ENCODE measurements at regions not wholly inside any gene's neighbourhood (a gene's known extent, or its start where the extent isn't known, plus 50 kb on each side); places are given as distances from the start of the nearest gene placed in this dataset.

DNA sequence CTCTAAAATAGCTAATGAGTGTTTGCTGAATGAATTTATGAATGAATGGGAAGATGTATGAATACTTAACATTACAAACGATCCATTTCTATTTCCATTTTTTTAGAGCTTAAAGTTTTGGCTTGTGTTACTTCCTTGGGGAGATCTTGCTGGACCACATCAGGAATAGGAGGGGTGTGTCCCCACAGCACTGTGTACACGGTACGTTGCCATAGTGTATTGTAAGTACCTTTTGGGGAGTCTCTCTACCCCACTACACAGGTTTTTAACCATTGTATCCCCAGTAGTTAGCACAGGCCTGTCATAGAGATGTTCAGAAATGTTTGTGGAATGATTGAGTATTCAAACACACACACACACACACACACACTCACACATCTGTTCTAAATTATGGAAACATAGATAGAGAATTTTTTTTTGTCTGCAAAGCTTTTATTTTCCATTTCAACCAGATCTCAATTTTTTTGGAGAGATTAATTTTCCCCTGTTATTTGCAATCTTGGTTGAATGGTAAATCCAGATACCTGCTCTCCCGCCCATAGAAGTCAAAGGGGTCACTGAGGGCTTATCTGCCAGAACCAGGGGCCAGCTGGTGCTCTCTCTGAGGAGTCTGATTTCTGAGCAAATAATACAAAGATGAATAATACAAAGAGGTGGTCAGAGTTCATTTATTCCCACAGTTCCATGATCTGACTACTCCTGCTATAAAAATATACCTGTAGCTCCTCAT is 471.0 kb downstream of the INSC start:
- DNase-seq (ENCODE audit: low read depth): no peak

- DNase-seq (ENCODE audit: low read depth): no peak
These were observed 472.2 kb downstream of the INSC start for GRCh38 chr11:15586741-15587473.

GRCh38 chr11:15589070-15589626 is 474.4 kb downstream of the INSC start:
- DNase-seq (ENCODE audit: low read depth): no peak

GRCh38 chr11:15590132-15590531 is 475.4 kb downstream of the INSC start:
- DNase-seq (ENCODE audit: low read depth): no peak

DNA sequence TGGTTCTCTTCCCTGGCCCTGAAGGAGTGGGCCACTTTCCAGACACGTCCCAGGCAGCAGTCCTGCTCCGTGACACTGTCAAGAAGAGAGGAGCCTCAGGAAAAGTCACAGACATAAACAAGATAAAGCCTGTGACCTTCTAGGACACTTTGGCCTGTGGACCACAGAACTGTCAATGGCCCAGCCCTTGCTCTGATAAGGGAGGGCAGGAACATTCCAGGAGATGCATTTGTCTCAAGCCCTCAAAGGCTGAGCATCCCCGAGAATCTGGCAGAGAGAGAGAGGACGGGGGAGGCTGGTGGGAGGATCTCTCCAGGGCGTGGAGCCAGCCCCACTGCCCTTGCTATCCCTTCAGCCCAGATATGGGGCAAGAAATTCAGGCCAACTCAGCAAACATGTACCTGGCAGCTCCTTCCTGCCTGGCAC is 476.4 kb downstream of the INSC start:
- DNase-seq (ENCODE audit: low read depth): no peak

DNA sequence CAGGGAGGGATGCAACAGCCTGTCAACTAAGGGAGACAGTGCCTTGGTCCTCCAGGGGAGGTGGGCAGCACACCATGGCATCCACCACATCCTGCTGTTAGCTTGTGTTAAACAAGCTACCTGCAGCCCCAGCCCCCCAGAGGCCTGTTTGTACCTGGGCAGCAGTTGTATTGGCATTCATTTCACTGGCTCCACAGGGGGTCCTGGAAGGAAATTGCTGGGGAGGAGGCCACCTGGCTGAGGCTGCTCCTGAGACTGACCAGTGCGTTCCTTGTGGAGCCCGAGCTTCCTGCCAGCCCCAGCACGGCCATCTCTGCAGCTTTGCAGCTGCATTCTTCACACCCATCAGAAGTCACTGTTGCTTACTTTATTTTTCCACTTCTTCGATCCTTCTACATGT is 479.9 kb downstream of the INSC start:
- DNase-seq (ENCODE audit: low read depth): no peak

GRCh38 chr11:15599376-15599775 is 484.7 kb downstream of the INSC start:
- DNase-seq (ENCODE audit: low read depth): no peak

DNA sequence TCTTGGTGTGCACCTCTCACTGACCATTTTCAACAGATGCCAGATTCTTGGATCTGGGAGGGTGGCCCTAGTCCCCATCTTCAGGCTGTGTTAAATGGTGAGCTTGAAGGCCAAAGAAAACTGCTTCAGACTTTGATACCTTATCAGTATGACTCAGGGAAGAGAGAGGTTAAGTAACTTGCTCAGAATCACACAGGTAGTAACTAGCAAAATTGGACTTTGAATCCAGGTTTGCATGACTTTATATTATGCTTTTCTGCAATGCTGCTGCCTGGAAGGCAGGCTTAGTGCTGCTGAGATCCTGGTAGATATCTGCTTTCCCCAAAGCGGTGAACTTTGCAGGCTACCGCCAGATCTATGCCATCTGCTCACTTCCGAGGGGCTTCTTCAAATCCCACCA is 487.3 kb downstream of the INSC start:
- DNase-seq (ENCODE audit: low read depth): no peak

- no peak for DNase-seq (ENCODE audit: low read depth)
These were observed 488.3 kb downstream of the INSC start for GRCh38 chr11:15602785-15603567.

GRCh38 chr11:15605094-15605493 is 490.4 kb downstream of the INSC start:
- no peak for DNase-seq (ENCODE audit: low read depth)

DNA sequence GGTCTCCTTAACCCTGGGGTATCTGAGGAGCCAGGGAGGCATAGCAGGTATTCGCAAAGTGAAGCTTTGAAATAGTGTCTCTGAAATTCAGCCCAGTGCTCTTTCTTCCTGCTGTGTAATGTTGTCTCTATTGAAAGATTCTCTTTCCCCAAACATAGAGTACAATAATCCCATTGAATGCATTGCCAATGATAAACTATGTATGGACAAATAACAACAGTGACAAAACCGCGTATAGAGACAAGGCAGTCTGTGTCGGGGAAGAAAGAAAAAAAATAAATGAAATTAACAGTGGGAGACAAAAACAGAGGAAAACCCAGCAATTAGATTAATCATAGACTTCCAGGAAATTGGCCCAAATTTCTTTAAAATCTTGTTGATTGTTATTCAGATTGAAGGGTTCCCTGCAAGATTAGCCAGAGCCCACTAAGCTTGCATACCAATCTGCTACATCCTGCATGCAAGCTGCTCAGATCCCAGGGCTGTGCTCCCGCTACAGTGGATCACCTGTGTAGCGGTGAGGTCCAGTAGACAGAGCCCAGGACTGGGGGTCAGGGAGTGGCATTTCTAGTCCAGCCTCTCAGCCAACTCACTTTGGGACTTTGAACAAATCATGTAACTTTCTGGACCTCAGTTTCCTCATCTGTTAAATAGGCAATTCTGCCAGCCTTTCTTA is 492.8 kb downstream of the INSC start:
- DNase-seq (ENCODE audit: low read depth): no peak

DNA sequence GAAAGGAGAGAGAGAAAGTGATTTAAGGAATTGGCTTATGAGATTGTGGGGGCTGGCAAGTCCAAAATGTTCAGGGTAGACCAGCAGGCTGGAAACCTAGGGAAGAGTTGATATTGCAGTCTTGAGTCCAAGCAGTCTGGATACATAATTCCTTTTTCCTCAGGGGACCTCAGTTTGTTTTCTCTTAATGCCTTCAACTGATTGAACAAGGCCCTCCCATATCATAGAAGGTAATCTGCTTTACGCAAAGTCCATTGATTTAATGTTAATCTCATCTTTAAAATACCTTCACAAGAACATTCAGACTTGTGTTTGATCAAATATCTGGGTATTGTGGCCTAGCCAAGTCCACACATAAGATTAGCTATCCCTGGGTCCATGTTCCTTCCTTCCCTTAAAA is 494.7 kb downstream of the INSC start:
- DNase-seq (ENCODE audit: low read depth): no peak

- DNase-seq (ENCODE audit: low read depth): no peak
These were observed 496.2 kb downstream of the INSC start for GRCh38 chr11:15610881-15611280.

GRCh38 chr11:15613251-15613650 is 498.5 kb downstream of the INSC start:
- no peak for DNase-seq (ENCODE audit: low read depth)

DNA sequence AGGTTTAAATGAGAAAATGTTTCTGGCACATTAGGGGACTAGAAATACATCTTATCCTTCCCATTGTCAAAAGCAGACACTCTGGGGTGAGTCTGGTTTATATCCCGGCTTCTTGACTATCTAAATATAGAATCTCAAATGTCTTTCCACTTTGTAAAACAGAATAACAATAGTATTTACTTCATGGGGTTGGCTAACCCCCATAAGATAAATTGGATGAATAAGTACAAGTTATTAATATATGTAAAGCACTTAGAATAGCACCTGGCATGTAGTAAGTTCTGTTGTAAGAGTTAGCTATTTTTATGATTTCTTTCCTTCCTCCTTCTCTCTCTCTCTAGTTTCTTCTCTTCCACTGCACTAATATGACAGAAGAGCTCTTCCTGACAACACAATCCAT is 499.1 kb downstream of the INSC start:
- no peak for DNase-seq (ENCODE audit: low read depth)

GRCh38 chr11:15615398-15616096 is 500.8 kb downstream of the INSC start:
- no peak for DNase-seq (ENCODE audit: low read depth)

GRCh38 chr11:15616130-15617105 is 501.7 kb downstream of the INSC start:
- no peak for DNase-seq (ENCODE audit: low read depth)

DNA sequence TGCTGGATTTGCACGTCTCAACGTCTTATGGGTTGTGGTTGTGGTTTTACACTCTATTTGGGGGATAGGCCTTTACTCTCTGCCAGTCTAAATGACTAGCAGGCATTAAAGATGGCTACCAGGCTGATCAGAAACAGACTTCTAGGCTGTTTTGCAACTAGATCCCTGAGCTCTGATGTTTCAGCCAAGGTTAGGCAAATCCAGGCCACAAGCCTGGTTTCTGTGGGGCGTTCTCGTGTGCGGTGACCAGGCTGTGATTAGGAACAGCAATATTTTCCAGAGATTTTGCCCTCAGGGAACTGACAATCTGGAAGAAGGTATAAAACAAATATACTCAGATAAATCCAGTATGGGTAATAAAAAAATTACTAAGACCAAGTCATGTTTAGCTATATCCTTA is 502.4 kb downstream of the INSC start:
- DNase-seq (ENCODE audit: low read depth): no peak

GRCh38 chr11:15618583-15619032 is 503.9 kb downstream of the INSC start:
- no peak for DNase-seq (ENCODE audit: low read depth)

- no peak for DNase-seq (ENCODE audit: low read depth)
These were observed 506.8 kb downstream of the INSC start for GRCh38 chr11:15621565-15621964.
